ENCODE measurements at regions not wholly inside any gene's neighbourhood (a gene's known extent, or its start where the extent isn't known, plus 50 kb on each side); places are given as distances from the start of the nearest gene placed in this dataset.

- H3K27me3 ChIP-seq (replicated peaks; ENCODE audit: control insufficient read depth, insufficient read depth, low read length) = no peaks in the 10 kb centered on the region
- Mint-ChIP-seq H3K9me3 (ENCODE audit: unreplicated experiment) (no peaks in the 10 kb centered on the region), H3K4me1 (ENCODE audit: low read depth, unreplicated experiment) (no peaks in the 10 kb centered on the region), H3K27ac (ENCODE audit: unreplicated experiment) (no peak overlapping the region), H3K36me3 (ENCODE audit: insufficient read depth, unreplicated experiment) (no peaks in the 10 kb centered on the region), H3K27me3 (ENCODE audit: insufficient read depth, unreplicated experiment) (no peaks in the 10 kb centered on the region), H3K4me3 (ENCODE audit: unreplicated experiment) (no peak overlapping the region)
- H3K4me3 ChIP-seq (ENCODE audit: low read depth, low read length) = no peak overlapping the region
- DNase-seq = no peak
- no peaks in the 10 kb centered on the region for H3K36me3 ChIP-seq (ENCODE audit: control insufficient read depth, insufficient read depth, low read length)
- BruUV-seq (replicated peaks) = no TSS peak
- no peaks in the 10 kb centered on the region for H3K4me1 ChIP-seq
- POLR2A ChIA-PET = no interaction called here
- no peaks in the 10 kb centered on the region for H3K9me3 ChIP-seq
- CTCF ChIA-PET = no interaction called here
- TF ChIP-seq CTCF (IDR thresholded peaks at IDR 0.05; ENCODE audit: insufficient read depth in 1 of 2, low read depth in 1 of 2, low read length in 1 of 2, severe bottlenecking in 1 of 2, unreplicated experiment in 1 of 2) = no peak
- intact Hi-C loops (cut with micrococcal nuclease; ENCODE audit: unreplicated experiment) = no loop called here
Observed at GRCh38 chr21:27582246-27582947, 615.5 kb upstream of the ADAMTS5 start.

GRCh38 chr21:27581168-27581567, 614.3 kb upstream of the ADAMTS5 start:
- no peak overlapping the region for H3K27ac Mint-ChIP-seq (ENCODE audit: unreplicated experiment)
- Histone ChIP-seq H3K9me3 (no peaks in the 10 kb centered on the region), H3K36me3 (ENCODE audit: control insufficient read depth, insufficient read depth, low read length) (no peaks in the 10 kb centered on the region), H3K4me1 (no peaks in the 10 kb centered on the region), H3K27me3 (replicated peaks; ENCODE audit: control insufficient read depth, insufficient read depth, low read length) (no peaks in the 10 kb centered on the region), H3K4me3 (ENCODE audit: low read depth, low read length) (no peak overlapping the region)
- TF ChIP-seq CTCF (IDR thresholded peaks at IDR 0.05; ENCODE audit: insufficient read depth in 1 of 2, low read depth in 1 of 2, low read length in 1 of 2, severe bottlenecking in 1 of 2, unreplicated experiment in 1 of 2) = no peak
- H3K4me3 Mint-ChIP-seq (ENCODE audit: unreplicated experiment) = no peak overlapping the region
- no peaks in the 10 kb centered on the region for H3K27me3 Mint-ChIP-seq (ENCODE audit: insufficient read depth, unreplicated experiment)
- CTCF ChIA-PET = no interaction called here
- H3K36me3 Mint-ChIP-seq (ENCODE audit: insufficient read depth, unreplicated experiment) = no peaks in the 10 kb centered on the region
- no peaks in the 10 kb centered on the region for H3K4me1 Mint-ChIP-seq (ENCODE audit: low read depth, unreplicated experiment)
- no peak for DNase-seq
- intact Hi-C loops (cut with micrococcal nuclease; ENCODE audit: unreplicated experiment) = no loop called here
- POLR2A ChIA-PET = no interaction called here
- BruUV-seq (replicated peaks) = no TSS peak
- H3K9me3 Mint-ChIP-seq (ENCODE audit: unreplicated experiment) = no peaks in the 10 kb centered on the region

GRCh38 chr21:27580276-27580675, 613.4 kb upstream of the ADAMTS5 start:
- BruUV-seq (replicated peaks) = no TSS peak
- Mint-ChIP-seq H3K27ac (ENCODE audit: unreplicated experiment) (no peak overlapping the region), H3K27me3 (ENCODE audit: insufficient read depth, unreplicated experiment) (no peaks in the 10 kb centered on the region), H3K36me3 (ENCODE audit: insufficient read depth, unreplicated experiment) (no peaks in the 10 kb centered on the region), H3K4me3 (ENCODE audit: unreplicated experiment) (no peak overlapping the region), H3K9me3 (ENCODE audit: unreplicated experiment) (no peaks in the 10 kb centered on the region), H3K4me1 (ENCODE audit: low read depth, unreplicated experiment) (no peaks in the 10 kb centered on the region)
- H3K9me3 ChIP-seq = no peaks in the 10 kb centered on the region
- intact Hi-C loops (cut with micrococcal nuclease; ENCODE audit: unreplicated experiment) = no loop called here
- TF ChIP-seq CTCF (IDR thresholded peaks at IDR 0.05; ENCODE audit: insufficient read depth in 1 of 2, low read depth in 1 of 2, low read length in 1 of 2, severe bottlenecking in 1 of 2, unreplicated experiment in 1 of 2) = no peak
- ChIA-PET POLR2A (no interaction called here), CTCF (no interaction called here)
- no peaks in the 10 kb centered on the region for H3K27me3 ChIP-seq (replicated peaks; ENCODE audit: control insufficient read depth, insufficient read depth, low read length)
- H3K36me3 ChIP-seq (ENCODE audit: control insufficient read depth, insufficient read depth, low read length) = no peaks in the 10 kb centered on the region
- no peak for DNase-seq
- H3K4me1 ChIP-seq = no peaks in the 10 kb centered on the region
- no peak overlapping the region for H3K4me3 ChIP-seq (ENCODE audit: low read depth, low read length)

All from Caco-2 (cell line).